Activated CD8-positive, alpha-beta memory T cell treated with anti-CD3 and anti-CD28 coated beads for 48 hours (primary cell): ENCODE measurements at regions not wholly inside any gene's neighbourhood (a gene's known extent, or its start where the extent isn't known, plus 50 kb on each side); places are given as distances from the start of the nearest gene placed in this dataset.

Experiments
- DNase-seq, 3 experiments: peaks; one replicate each; pipeline ENCODE4 v3.0.0-alpha.2; 2020; ENCODE audit warnings: low read depth in 2 of 3, low spot score in 2 of 3

DNA sequence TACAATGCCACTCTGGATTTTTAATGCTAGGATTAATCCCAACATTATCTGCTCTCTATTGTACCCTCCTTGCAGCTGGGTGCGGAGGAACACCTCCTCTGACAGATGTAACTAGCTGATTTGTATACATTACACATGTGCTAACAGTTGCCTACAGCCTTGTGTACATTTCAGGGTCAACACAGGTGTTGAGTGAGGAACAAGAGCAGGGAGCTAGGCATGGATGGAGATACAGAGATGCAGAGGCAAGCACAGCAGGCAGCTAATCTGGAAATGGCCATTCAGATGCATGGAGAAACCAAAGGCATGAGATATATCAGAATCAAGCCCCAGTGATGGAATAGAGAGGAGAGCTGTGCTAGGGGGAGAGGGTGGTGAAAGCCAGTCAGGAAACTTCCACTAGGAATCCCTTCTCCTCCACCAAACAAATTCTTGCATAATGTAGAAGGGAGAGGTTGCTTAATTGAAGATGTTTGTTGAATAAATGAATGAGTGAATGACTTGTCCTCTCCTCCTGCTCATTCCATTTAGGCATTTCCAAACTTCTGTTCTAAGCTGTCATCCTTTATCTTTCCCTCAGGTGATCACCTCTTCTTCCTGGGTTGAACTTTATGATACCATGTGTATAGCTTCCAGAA is 313.2 kb downstream of the ATP23 start:
- no peak for DNase-seq

- no peak for DNase-seq
These were observed 321.4 kb downstream of the ATP23 start for GRCh38 chr12:58262796-58263195.

DNA sequence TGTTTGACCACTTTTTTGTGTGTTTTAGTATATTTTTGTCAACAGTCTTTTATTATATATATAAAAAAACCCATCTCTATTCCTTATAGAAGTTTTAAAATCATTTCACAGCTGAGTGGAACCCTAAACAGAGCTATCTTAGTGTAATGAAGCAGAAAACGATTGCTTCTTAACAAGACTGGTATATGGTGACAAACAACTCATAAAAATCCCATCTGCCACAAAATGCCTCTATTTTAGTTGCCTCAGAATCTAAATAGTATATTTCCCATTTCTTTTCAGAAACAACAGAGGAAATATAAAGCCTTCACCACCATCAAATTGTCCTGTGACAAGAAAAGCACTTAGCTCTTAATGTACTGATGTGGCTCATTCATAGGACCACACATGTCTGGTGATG is 322.4 kb downstream of the ATP23 start:
- no peak for DNase-seq

GRCh38 chr12:58268069-58268468 is 326.7 kb downstream of the ATP23 start:
- DNase-seq, result no peak

- DNase-seq, result no peak
These were observed 328.1 kb downstream of the ATP23 start for GRCh38 chr12:58269476-58269875.

GRCh38 chr12:58270966-58271705 is 329.8 kb downstream of the ATP23 start:
- no peak for DNase-seq

GRCh38 chr12:58272461-58272860 is 331.1 kb downstream of the ATP23 start:
- DNase-seq, result no peak

- DNase-seq, result no peak
These were observed 335.9 kb downstream of the ATP23 start for GRCh38 chr12:58277231-58277630.

- no peak for DNase-seq
These were observed 342.2 kb downstream of the ATP23 start for GRCh38 chr12:58283553-58283952.

GRCh38 chr12:58285551-58285950 is 344.2 kb downstream of the ATP23 start:
- DNase-seq, result no peak

GRCh38 chr12:58286353-58286752 is 345.0 kb downstream of the ATP23 start:
- no peak for DNase-seq

GRCh38 chr12:58288190-58288589 is 346.8 kb downstream of the ATP23 start:
- no peak for DNase-seq

- no peak for DNase-seq
These were observed 349.7 kb downstream of the ATP23 start for GRCh38 chr12:58291106-58291505.

DNA sequence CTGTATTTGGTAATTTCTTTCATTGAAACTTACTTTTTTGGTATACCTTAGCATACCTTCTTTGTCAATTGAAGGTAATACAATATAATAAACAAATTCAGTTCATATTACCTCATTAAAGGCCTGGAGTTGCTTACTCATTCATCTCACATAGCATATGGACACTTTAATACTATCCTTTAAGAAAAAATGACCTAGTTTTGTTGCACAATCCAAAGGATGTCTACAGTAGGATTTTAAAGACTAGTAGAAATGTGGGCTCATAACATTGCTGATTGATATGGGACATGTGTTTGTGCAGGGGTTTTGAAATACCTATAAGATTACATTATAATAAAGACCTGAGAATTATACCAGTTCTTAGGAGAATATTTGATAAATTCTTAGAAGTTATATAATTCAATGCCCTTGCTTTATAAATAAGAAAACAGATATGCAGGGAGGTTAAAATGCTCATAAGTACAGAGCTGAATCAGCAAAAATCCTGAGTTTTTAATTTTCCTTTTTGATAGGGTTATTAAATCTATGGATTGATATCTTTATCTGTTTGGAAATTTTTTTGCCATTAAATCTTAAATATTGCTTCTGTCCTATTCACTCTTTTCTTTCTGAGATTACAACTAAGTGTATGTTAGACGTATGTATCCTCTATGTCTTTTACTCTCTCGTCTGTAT is 352.1 kb downstream of the ATP23 start:
- DNase-seq, result no peak

GRCh38 chr12:58295268-58295667 is 353.9 kb downstream of the ATP23 start:
- no peak for DNase-seq

GRCh38 chr12:58296863-58297262 is 355.5 kb downstream of the ATP23 start:
- DNase-seq, result no peak

GRCh38 chr12:58298803-58299202 is 357.4 kb downstream of the ATP23 start:
- DNase-seq, result no peak

GRCh38 chr12:58299371-58299770 is 358.0 kb downstream of the ATP23 start:
- no peak for DNase-seq

- no peak for DNase-seq
These were observed 359.8 kb downstream of the ATP23 start for GRCh38 chr12:58301038-58301729.

GRCh38 chr12:58301730-58302122 is 360.4 kb downstream of the ATP23 start:
- no peak for DNase-seq

GRCh38 chr12:58302487-58303011 is 361.2 kb downstream of the ATP23 start:
- DNase-seq, result no peak
